SKM-1 treated with dmso at 0.1 percent for 144 hours (cell line): ENCODE measurements at regions not wholly inside any gene's neighbourhood (a gene's known extent, or its start where the extent isn't known, plus 50 kb on each side); places are given as distances from the start of the nearest gene placed in this dataset.
"Not testable (repeated sequence)": the region's sequence is repeated elsewhere in the genome, so short reads cannot be mapped to it uniquely, and the experiment has no call there.

ENCODE experiments used
- DNase-seq: peaks from one replicate; lab custom pipeline; 2025; ENCODE audit not compliant: unreplicated experiment; lab: John Stamatoyannopoulos, UW

DNA sequence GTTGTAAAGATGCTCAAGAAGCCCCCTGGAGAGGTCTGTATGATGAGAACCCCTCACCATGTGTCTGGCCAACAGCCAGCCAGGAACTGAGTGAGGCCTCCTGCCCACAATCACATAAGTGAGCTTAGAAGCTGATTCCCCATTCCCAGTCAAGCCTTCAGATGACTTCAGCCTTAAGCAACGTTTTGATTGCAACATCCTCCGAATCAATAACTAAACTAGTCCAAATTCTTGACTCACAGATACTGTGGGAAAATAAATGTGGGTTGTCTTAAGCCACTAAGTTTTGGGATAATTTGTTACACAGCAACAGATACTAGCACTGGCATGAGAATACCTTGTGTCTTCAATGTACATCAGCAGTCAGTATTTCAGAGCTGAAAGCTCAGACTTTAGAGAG, 54.5 kb upstream of the HS3ST4 start:
- DNase-seq: no peak

DNA sequence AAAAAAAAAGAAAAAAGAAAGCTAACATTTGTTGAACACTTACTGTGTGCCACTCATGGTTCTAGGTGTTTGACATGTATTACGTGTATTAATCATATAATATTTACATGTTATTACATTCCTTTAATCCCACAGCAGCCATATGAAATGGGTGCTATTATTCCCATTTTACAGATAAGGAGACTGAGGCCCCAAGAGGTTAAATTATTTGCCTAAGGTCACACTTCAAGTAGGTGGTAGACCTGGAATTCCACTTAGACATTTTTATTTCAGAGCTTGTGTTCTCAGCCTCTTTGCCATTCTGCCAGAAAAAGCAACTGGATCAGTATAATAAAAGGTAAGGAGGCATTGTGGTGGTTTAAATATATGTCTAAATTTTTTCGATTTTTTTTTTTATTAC, 55.1 kb upstream of the HS3ST4 start:
- no peak for DNase-seq

GRCh38 chr16:25635454-25635853, 56.3 kb upstream of the HS3ST4 start:
- no peak for DNase-seq

- no peak for DNase-seq
Measured at GRCh38 chr16:25633549-25633948, 58.2 kb upstream of the HS3ST4 start.

DNA sequence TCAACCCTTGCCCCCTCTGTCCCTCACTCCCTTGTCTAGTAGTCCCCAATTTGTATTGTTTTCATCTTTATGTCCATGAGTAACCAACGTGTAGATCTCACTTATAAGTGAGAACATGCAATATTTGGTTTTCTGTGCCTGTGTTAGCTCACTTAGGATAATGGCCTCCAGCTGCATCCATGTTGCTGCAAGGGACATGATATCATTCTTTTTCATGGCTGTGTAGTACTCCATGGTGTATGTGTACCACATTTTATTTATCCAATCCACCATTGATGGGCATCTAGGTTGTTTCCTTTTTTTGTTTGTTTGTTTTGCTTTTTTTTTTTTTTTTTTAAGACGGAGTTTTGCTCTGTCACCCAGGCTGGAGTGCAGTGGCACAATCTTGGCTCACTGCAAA, 63.0 kb upstream of the HS3ST4 start:
- no peak for DNase-seq

- no peak for DNase-seq
Measured at GRCh38 chr16:25627641-25628040, 64.1 kb upstream of the HS3ST4 start.

DNA sequence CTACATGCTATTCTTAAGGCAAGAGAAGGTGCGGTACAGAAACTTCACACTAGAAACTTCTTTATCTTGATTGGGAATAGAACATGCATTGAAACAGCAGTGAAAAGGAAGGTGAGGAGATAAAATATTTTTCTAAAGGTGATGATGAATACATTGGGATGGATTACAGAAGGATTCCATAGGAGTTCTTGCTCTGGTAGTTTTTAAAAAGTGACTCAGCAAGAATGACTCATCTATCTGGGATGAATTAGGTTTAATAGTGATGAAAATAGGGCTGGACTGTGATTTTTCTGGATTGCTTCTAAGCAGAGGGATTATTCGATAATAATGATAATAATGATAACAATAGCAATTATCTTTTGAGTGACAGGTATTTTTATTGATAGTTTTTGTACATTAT, 65.6 kb upstream of the HS3ST4 start:
- no peak for DNase-seq

GRCh38 chr16:25625620-25626019, 66.1 kb upstream of the HS3ST4 start:
- DNase-seq: no peak

DNA sequence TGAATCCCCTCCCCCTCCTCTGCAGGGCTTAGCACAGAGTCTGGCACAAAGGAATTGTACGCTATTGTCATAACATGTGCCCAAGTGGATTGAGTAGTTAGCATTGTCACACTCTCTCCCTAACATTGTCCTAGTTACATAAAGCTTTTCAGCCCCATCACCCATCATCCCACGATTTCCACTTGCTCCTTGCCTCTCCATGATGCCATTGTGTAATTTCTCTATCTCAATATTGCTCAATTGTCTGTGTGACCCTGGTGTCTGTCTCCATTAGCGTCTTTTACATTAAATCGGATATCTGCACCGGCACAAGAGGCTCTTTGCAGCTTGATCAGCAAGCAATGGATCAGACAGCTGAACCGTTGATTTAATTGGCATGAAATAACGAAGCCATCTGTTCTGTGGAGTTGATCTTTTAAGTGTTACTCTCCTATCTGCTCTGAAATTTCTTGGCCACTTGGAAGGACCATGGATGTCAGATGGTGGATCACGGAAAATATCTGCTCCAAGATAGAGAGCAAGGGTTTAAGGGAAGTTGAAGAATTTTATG, 77.0 kb upstream of the HS3ST4 start:
- DNase-seq: no peak

DNA sequence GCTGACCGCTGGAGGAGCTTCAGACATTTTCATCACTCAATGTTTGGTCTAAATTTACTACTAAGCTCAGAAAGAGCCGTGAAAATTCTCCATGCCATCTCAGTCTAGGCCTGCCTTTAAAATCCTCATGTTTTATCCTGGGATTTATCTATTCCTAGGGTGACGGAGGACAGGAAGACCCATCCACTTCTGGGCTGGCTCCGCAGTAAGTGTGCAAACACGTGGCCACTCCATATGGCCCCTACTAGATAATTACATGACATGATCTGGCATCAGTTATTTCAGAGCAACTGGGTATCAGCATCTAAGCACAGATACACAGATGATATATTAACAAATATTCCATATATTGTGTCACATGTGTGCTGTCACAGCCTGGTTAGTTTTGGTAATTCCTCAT, 77.8 kb upstream of the HS3ST4 start:
- DNase-seq: no peak

GRCh38 chr16:25608002-25608401, 83.8 kb upstream of the HS3ST4 start:
- no peak for DNase-seq

- DNase-seq: no peak
Measured at GRCh38 chr16:25606069-25606468, 85.7 kb upstream of the HS3ST4 start.

- DNase-seq: no peak
Measured at GRCh38 chr16:25605381-25605780, 86.4 kb upstream of the HS3ST4 start.

DNA sequence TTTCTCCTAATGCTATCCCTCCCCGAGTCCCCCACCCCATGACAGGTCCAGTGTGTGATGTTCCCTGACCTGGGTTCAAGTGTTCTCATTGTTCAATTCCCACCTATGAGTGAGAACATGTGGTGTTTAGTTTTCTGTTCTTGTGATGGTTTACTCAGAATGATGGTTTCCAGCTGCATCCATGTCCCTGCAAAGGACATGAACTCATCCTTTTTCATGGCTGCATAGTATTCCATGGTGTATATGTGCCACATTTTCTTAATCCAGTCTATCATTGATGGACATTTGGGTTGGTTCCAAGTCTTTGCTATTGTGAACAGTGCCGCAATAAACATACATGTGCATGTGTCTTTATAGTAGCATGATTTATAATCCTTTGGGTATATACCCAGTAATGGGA, 90.5 kb upstream of the HS3ST4 start:
- DNase-seq: not testable (repeated sequence)

GRCh38 chr16:25596194-25596593, 95.6 kb upstream of the HS3ST4 start:
- DNase-seq: no peak

DNA sequence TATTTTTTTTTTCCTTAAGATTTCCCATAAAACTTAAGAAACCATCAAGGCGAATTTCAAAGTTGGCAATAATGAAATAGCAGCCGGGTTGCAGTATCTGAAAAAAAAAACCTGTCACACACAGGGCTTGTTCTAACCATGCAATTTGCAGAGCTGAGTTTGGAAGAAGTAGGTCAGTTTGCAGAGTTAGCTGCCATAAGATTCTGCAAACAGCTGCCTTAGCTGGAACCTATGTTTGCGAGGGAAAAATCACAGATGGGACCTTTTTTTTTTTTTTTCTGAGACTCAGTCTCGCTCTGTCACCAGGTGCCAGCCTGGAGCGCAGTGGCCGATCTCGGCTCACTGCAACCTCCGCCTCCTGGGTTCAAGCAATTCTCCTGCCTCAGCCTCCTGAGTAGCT, 98.5 kb upstream of the HS3ST4 start:
- no peak for DNase-seq

- DNase-seq: no peak
Measured at GRCh38 chr16:25587783-25588182, 104.0 kb upstream of the HS3ST4 start.

- no peak for DNase-seq
Measured at GRCh38 chr16:25586826-25587225, 104.9 kb upstream of the HS3ST4 start.

GRCh38 chr16:25585526-25585925, 106.2 kb upstream of the HS3ST4 start:
- peak; percentile 32 for DNase-seq

GRCh38 chr16:25580041-25580440, 111.7 kb upstream of the HS3ST4 start:
- no peak for DNase-seq

GRCh38 chr16:25575363-25575762, 116.4 kb upstream of the HS3ST4 start:
- no peak for DNase-seq

DNA sequence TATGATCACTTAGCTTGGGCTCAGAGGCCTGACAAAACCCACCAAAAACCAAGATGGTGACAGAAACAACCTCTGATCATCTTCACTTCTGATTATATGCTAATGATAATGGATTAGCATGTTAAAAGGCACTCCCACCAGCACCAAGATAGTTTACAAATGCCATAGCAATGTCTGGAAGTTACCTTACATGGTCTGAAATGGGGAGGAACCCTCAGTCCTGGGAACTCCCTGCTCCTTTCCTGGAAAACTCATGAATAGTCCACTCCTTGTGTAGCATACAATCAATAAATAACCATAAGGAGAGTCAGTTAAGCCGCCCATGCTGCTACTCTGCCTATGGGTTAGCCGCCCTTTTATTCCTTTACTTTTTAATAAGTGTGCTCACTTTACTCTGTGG, 120.0 kb upstream of the HS3ST4 start:
- DNase-seq: no peak

GRCh38 chr16:25570131-25570530, 121.6 kb upstream of the HS3ST4 start:
- no peak for DNase-seq

DNA sequence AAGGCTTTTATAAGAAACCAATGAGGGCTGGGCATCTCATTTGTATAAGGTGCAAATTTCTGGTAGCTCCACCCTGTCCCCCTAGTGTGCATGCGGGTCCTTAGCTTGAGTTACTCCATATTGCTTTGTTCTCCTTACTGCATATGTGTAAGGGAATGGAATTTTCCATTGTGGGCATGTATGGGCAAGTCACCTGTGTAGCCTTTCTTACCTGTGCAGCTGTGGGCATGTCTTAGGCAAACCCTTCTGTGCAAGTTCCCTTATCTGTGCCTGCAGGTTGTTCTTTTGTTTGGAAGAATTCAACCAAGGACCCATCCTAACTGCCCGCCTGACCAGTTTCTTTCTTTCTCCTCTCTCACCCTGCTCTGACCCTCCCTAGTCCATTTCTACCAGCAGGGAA, 122.8 kb upstream of the HS3ST4 start:
- no peak for DNase-seq
